A549 (cell line): ENCODE measurements at regions not wholly inside any gene's neighbourhood (a gene's known extent, or its start where the extent isn't known, plus 50 kb on each side); places are given as distances from the start of the nearest gene placed in this dataset.
A peak's percentile ranks its signal among the peaks of the same experiment; 100 is the strongest.

Experiments used
- ATAC-seq, 2 experiments: fragments of 200-7000 bp in 1 of 2; fragments of >200 bp in 1 of 2; cut with Nextera tagmentation in 1 of 2; cut with Tn5 transposase in 1 of 2; 3 replicates each; pipeline versions ENCODE4 v1.8.0 to v1.9.1; 2018 to 2020; ENCODE audit warnings: mild to moderate bottlenecking in 1 of 2, moderate library complexity in 1 of 2
- CTCF ChIA-PET: fragments of 300-600 bp; sonication (Branson Sonifier 250); formaldehyde crosslinking; extraction: SDS; loops from one replicate; lab custom pipeline; 2021; ENCODE audit warnings: antibody characterized with exemption, inconsistent platforms; lab: Yijun Ruan, JAX
- POLR2A ChIA-PET: fragments of 350-600 bp; formaldehyde crosslinking; extraction: SDS; loops from one replicate; lab custom pipeline; 2021; ENCODE audit warnings: antibody characterized with exemption, inconsistent platforms; lab: Yijun Ruan, JAX
- DNase-seq, 2 experiments: peaks; one replicate each; pipeline versions ENCODE4 v3.0.0 to v3.0.0-alpha.2; 2011 to 2016; ENCODE audit warnings: low read depth in 1 of 2, low spot score in 1 of 2
- FAIRE-seq: peaks from 2 replicates; lab custom pipeline; 2011; peaks lifted over from hg19 to GRCh38; lab: Jason Lieb, UNC
- H3K27ac ChIP-seq, 2 experiments: fragments of >200 bp; sonication (Bioruptor Twin); formaldehyde crosslinking; 3 replicates each; pipeline ENCODE4 v1.5.1; 2016 to 2017
- H3K4me1 ChIP-seq: fragments of >200 bp; sonication (Bioruptor Twin); formaldehyde crosslinking; 3 replicates; pipeline ENCODE4 v1.6.1; 2016
- H3K4me2 ChIP-seq: fragments of >200 bp; sonication (Bioruptor Twin); formaldehyde crosslinking; 3 replicates; pipeline ENCODE4 v1.6.1; 2016
- H3K4me3 ChIP-seq: fragments of >200 bp; sonication (Bioruptor Twin); formaldehyde crosslinking; 3 replicates; pipeline ENCODE4 v1.5.1; 2016
- H3K9me3 ChIP-seq: fragments of >200 bp; sonication (Bioruptor Twin); formaldehyde crosslinking; 3 replicates; pipeline ENCODE4 v1.6.1; 2016
- BCL3 ChIP-seq: fragments of >200 bp; sonication (Bioruptor Twin); formaldehyde crosslinking; IDR thresholded peaks from 3 replicates; pipeline ENCODE4 v1.6.1; 2016
- CEBPB ChIP-seq, 2 experiments: fragments of >200 bp in 1 of 2; sonication (Bioruptor Twin) in 1 of 2; formaldehyde crosslinking in 1 of 2; IDR thresholded peaks; 2 replicates each; pipeline ENCODE4 v1.6.1; 2012 to 2016
- CTCF ChIP-seq: fragments of >200 bp; sonication (Bioruptor Twin); formaldehyde crosslinking; IDR thresholded peaks from 3 replicates; pipeline ENCODE4 v1.5.1; 2016
- E2F6 ChIP-seq: IDR thresholded peaks from 2 replicates; pipeline ENCODE4 v1.6.1; 2012; ENCODE audit warnings: low read depth, borderline replicate concordance
- ELK1 ChIP-seq: fragments of 150-350 bp; IDR thresholded peaks from 2 replicates; pipeline ENCODE4 v1.6.1; 2014; ENCODE audit warnings: low read depth, mild to moderate bottlenecking, low read length
- EP300 ChIP-seq, 2 experiments: fragments of >200 bp; sonication (Bioruptor Twin); formaldehyde crosslinking; IDR thresholded peaks; 2 replicates in 1 of 2; 3 replicates in 1 of 2; pipeline ENCODE4 v1.6.1; 2016 to 2017
- FOSL2 ChIP-seq, 2 experiments: fragments of 450-650 bp in 1 of 2; fragments of >200 bp in 1 of 2; sonication (Bioruptor Twin) in 1 of 2; formaldehyde crosslinking; IDR thresholded peaks; 2 replicates each; pipeline versions ENCODE4 v1.5.0 to v1.6.1; 2016 to 2020; ENCODE audit warnings: mild to moderate bottlenecking in 1 of 2, moderate library complexity in 1 of 2
- FOXS1 ChIP-seq: fragments of 250-450 bp; sonication (Bioruptor Pico); IDR thresholded peaks from 2 replicates; pipeline ENCODE4 v1.5.0; 2020; ENCODE audit warnings: mild to moderate bottlenecking, moderate library complexity
- HMGXB4 ChIP-seq: fragments of 250-450 bp; sonication (Bioruptor Pico); IDR thresholded peaks from 2 replicates; pipeline ENCODE4 v1.5.0; 2021; ENCODE audit warnings: mild to moderate bottlenecking, moderate library complexity, borderline replicate concordance
- HOXB13 ChIP-seq: fragments of 250-450 bp; sonication (Bioruptor Pico); IDR thresholded peaks from 2 replicates; pipeline ENCODE4 v1.5.0; 2020; ENCODE audit warnings: low read depth, mild to moderate bottlenecking, moderate library complexity
- JUNB ChIP-seq: fragments of >200 bp; sonication (Bioruptor Twin); formaldehyde crosslinking; IDR thresholded peaks from 2 replicates; pipeline ENCODE4 v1.6.1; 2016
- KDM5A ChIP-seq: fragments of 200-600 bp; sonication (generic); IDR thresholded peaks from 2 replicates; pipeline ENCODE4 v1.6.1; 2016; ENCODE audit warnings: antibody characterized with exemption, mild to moderate bottlenecking
- MAFK ChIP-seq: fragments of 450-650 bp; IDR thresholded peaks from 2 replicates; pipeline ENCODE4 v1.6.1; 2014; ENCODE audit not compliant: partially characterized antibody
- MAZ ChIP-seq: fragments of 150-350 bp; IDR thresholded peaks from 2 replicates; pipeline ENCODE4 v1.6.1; 2014; ENCODE audit warnings: antibody characterized with exemption, low read depth, low read length, borderline replicate concordance
- MYC ChIP-seq: IDR thresholded peaks from 2 replicates; pipeline ENCODE4 v1.6.1; 2012; ENCODE audit warnings: mild to moderate bottlenecking, inconsistent platforms, low read length, improper control_type of control experiment, borderline replicate concordance
- PBX3 ChIP-seq: IDR thresholded peaks from 2 replicates; pipeline ENCODE4 v1.6.1; 2012
- RAD21 ChIP-seq, 2 experiments: fragments of >200 bp in 1 of 2; sonication (Bioruptor Twin) in 1 of 2; formaldehyde crosslinking in 1 of 2; IDR thresholded peaks in 1 of 2; conservative IDR thresholded peaks in 1 of 2; 2 replicates in 1 of 2; 3 replicates in 1 of 2; pipeline ENCODE4 v1.6.1; 2012 to 2018; ENCODE audit warnings: inconsistent platforms in 1 of 2
- SREBF2 ChIP-seq: fragments of 450-650 bp; IDR thresholded peaks from 2 replicates; pipeline ENCODE4 v1.6.1; 2014; ENCODE audit warnings: mild to moderate bottlenecking, moderate library complexity
- ZSCAN20 ChIP-seq: fragments of 250-450 bp; sonication (Bioruptor Pico); IDR thresholded peaks from 2 replicates; pipeline ENCODE4 v1.8.0; 2022; ENCODE audit warnings: mild to moderate bottlenecking, moderate library complexity
- WGBS: methylation state at CpG from one replicate; pipeline ENCODE4 v1.1.6; 2017; ENCODE audit errors: missing lambda C conversion rate; 5-methylcytosine and 5-hydroxymethylcytosine counted together

- TF ChIP-seq PBX3 = no peak
These were observed 180.4 kb downstream of the FAM124B start (continued) for GRCh38 chr2:224221455-224221913.

GRCh38 chr2:224220586-224221255 lies 181.2 kb downstream of the FAM124B start:
- Histone ChIP-seq H3K27ac (peak overlapping the region; percentile 90 to 92), H3K4me3 (no peak overlapping the region), H3K9me3 (peaks cover 21% of the 10 kb centered on the region; the same call in 2 of the 3 replicates), H3K4me2 (peak overlapping the region; percentile 66), H3K4me1 (peaks cover 30% of the 10 kb centered on the region)
- ATAC-seq = peak; percentile 9 to 53; a peak in 3 of 6 replicates
- CTCF ChIA-PET = interaction anchor here (0.9 to 1.3 kb wide), 2 partner anchors 13 to 14 kb away, joined by 3 read pairs; no protein-coding TSS in a partner anchor
- no peak for FAIRE-seq
- DNase-seq = peak in 1 of 2 experiments; percentile 56
- POLR2A ChIA-PET = no interaction called here
- TF ChIP-seq FOXS1 (CRISPR knock-in tag) = no peak
- TF ChIP-seq ZSCAN20 (CRISPR knock-in tag) = 0 out of 2 replicates have a peak, but pooled peaks have one; percentile 65
- no peak for TF ChIP-seq HMGXB4 (CRISPR knock-in tag)
- no peak for TF ChIP-seq EP300 (IDR thresholded peaks at IDR 0.05)
- TF ChIP-seq FOSL2 (IDR thresholded peaks at IDR 0.05) = 0 out of 2 replicates have a peak, but pooled peaks have one; percentile 12
- peak; percentile 86 for TF ChIP-seq FOSL2 (CRISPR knock-in tag; IDR thresholded peaks at IDR 0.05)
- TF ChIP-seq MAFK = peak; percentile 80
- TF ChIP-seq BCL3 = no peak
- TF ChIP-seq MYC = no peak
- TF ChIP-seq RAD21 (conservative IDR thresholded peaks at IDR 0.05 in 1 of 2, IDR thresholded peaks at IDR 0.05 in 1 of 2) = no peak
- 0 out of 2 replicates have a peak, but pooled peaks have one; percentile 29 for TF ChIP-seq JUNB
- WGBS = 53% methylated on average over 4 of the region's 4 CpGs

GRCh38 chr2:224219781-224220180 lies 180.7 kb upstream of the SERPINE2 start:
- no peak for FAIRE-seq
- Histone ChIP-seq H3K9me3 (peaks cover 21% of the 10 kb centered on the region; the same call in 2 of the 3 replicates), H3K4me3 (no peak overlapping the region), H3K4me2 (no peak overlapping the region; the same call in 2 of the 3 replicates), H3K27ac (peak overlapping the region; percentile 90 to 92), H3K4me1 (peaks cover 30% of the 10 kb centered on the region)
- ChIA-PET POLR2A (no interaction called here), CTCF (no interaction called here)
- WGBS = 86% methylated on average over 5 of the region's 5 CpGs
- ATAC-seq = no peak
- TF ChIP-seq HOXB13 (CRISPR knock-in tag) = no peak
- no peak for TF ChIP-seq ELK1
- no peak for TF ChIP-seq MYC
- TF ChIP-seq E2F6 = no peak
- TF ChIP-seq MAZ = no peak
- TF ChIP-seq CEBPB (IDR thresholded peaks at IDR 0.05) = no peak
- no peak for TF ChIP-seq KDM5A
- no peak for TF ChIP-seq CTCF
- TF ChIP-seq SREBF2 = no peak
- no peak for DNase-seq
